ENCODE measurements at regions not wholly inside any gene's neighbourhood (a gene's known extent, or its start where the extent isn't known, plus 50 kb on each side); places are given as distances from the start of the nearest gene placed in this dataset.
"Not testable (repeated sequence)": the region's sequence is repeated elsewhere in the genome, so short reads cannot be mapped to it uniquely, and the experiment has no call there.

DNA sequence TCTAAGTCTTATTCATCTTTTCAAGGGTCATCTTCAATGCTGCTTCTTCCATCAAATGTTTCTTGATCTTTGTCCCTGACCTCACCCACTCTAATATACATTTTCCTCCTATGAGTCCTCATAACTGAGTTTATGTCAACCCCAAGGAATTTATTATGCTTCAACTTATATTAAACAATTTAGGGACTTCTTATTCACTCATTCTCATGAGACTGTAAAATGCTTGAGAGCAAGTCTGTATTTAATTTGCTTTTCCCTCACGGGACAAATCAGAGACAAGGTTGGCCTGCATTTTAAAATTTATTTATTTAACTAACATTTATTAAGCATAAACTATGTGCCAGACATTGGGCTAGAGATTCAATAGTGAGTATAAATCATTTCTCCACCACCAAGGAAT, 312.0 kb upstream of the NT5E start:
- H3K4me3 ChIP-seq = no peak overlapping the region
- no peak overlapping the region for H3K27ac ChIP-seq

DNA sequence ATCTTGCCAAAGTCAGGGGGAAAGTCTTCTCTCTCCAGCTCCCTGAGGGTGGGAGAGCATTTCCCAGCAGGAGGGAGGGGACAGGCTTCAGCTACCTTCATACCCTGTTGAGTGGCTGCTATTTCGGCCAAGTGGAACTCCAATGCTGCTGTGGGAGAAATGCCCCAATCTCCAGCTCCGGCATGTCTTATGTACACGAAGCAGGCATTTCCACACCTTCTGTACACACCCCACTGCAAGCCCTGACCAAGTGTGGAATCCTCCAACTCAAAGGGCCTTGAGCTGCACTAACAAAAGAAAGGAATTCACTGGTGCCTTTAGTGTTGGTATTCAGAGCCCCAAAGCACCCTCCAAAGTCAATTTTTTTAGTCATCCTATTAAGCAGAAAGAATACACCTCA, 313.6 kb upstream of the NT5E start:
- H3K27ac ChIP-seq = no peak overlapping the region
- no peak overlapping the region for H3K4me3 ChIP-seq

DNA sequence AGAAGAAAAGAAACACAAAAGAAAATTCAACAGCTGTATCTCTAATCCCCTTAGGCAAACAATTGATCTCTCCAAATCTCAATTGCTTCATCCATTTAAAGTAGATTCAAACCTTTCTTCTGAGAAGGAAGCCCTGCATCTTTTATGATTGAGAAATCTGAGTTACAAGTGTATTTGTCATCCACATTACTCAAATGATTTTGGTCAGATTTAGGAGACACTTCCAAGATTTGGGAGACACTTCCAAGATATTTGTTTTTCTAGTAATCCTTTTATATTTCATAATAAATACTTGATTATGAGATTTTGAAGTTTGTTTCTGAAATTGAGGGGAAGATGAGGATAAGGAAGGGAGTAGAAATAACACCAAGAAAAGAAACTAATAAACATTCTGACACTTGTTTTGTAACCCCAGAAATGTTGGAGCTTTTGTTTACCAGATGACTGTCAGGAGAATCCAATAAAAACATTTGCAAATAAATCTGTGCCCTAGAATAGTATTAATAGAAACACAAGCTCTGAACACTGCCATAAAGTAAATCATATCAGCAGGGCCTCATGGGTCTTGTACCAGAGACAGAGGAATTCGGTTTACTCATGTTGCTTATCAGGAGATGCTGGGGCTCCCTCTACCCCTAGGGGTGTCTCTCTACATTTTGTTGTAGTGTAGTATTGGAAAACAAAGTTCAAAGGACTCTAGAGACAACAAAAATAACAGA, 314.3 kb upstream of the NT5E start:
- no peak overlapping the region for H3K4me3 ChIP-seq
- H3K27ac ChIP-seq = no peak overlapping the region

DNA sequence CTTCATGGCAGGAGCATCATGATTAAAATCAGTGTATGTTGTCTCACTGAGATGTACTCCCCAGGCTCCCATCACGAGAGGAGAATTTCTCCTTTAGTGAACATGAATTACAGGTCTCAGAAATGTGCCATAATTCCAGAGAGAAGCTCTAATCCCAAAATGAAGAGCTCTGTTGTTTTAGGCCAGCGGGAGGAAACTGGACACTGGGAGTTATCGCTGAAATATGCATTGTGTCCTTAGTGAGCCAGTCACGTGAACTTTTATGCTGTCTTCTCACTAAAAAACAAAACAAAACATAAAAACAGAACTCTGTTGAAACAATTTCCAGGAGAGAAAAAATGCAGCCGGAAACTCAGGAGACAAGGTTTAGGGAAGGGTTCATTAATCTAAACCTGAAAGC, 315.7 kb upstream of the NT5E start:
- H3K27ac ChIP-seq = no peak overlapping the region
- no peak overlapping the region for H3K4me3 ChIP-seq

DNA sequence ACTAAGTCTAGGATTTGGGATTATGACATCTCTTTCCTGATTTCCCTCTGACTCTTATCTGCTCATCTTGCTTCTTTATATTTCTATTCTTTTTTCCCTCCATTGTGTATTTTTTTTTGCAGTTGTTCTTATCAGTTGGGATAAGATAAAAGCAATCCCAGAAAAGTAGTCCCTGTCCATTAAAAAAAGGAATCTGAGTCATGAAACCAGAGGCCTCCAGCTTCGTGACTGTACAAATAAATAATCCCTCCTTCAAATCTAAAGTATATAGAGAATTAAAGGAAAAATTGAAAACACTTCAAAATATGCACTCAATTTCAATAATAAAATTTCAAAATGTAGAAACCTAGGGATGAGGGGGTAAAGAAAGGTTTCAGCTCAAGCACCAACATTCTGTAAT, 317.8 kb upstream of the NT5E start:
- H3K4me3 ChIP-seq = no peak overlapping the region

DNA sequence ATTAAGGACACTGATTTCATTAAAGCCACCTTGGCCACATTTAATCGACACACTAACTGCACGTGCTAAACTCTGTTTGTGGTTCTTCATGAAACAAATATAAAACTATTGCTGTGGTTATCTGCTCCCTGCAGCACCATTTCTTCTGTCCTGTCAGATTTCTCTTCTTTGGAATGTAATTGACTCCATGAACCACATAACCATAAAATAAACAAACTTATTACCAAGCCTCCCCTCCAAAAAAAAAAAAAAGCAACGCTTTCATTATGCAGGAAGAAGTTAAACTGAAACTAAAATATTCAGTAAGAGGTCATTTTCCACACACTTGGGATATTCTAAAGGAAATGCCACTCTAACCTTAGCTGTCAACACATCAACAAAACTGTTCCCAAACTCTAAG, 319.1 kb upstream of the NT5E start:
- no peak overlapping the region for H3K4me3 ChIP-seq
- no peak overlapping the region for H3K27ac ChIP-seq

More for the DNA sequence above, 317.8 kb upstream of the NT5E start:
- H3K27ac ChIP-seq = no peak overlapping the region

DNA sequence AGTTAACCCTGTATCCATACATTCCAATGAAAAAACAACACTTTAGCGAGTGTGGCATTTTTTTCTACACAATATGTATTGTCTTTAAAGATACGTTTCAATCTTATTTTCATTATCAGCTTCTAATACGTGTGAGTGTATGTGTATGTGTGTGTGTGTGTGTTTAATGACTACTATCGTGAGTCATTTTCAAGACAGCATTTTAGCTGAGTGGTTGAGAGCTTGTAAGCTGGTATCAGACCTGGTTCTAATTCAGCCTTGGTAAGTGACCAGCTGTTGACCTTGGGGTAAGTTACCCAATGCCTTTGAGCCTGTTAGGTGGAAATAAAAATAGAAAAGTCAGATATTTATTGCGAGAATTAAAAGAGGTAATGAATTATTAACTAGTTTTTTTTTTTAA, 320.0 kb upstream of the NT5E start:
- H3K27ac ChIP-seq = no peak overlapping the region
- H3K4me3 ChIP-seq = no peak overlapping the region

DNA sequence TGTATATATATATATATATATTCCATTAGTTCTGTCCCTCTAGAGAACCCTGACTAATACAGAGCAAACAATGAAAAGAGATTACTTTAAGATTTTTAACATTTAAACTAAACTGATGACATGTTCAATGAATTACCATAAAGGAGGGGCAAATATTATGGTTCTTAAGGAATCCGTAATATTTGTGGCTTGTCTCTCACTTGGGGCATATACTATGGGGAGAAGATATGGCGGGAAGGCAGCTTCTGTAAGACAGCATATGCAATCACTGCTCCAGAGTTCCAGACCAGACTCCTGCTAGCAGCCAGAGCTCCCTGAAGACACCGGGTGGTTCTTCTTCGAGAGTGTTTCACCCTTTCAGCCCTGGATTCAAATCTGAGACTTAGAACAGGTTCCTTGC, 321.1 kb upstream of the NT5E start:
- H3K27ac ChIP-seq = no peak overlapping the region

DNA sequence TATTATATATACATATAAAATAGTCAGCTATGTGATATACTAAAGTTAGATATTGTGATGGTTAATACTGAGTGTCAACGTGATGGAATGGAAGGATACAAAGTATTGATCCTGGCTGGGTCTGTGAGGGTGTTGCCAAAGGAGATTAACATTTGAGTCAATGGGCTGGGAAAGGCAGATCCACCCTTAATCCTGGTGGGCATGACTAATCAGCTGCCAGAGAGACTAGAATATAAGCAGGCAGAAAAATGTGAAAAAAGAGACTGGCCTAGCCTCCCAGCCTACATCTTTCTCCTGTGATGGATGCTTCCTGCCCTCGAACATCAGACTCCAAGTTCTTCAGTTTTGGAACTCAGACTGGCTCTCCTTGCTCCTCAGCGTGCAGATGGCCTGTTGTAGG, 321.6 kb upstream of the NT5E start:
- not testable (repeated sequence) for H3K27ac ChIP-seq, H3K4me3 ChIP-seq

More for the DNA sequence above, 321.1 kb upstream of the NT5E start:
- H3K4me3 ChIP-seq = no peak overlapping the region

DNA sequence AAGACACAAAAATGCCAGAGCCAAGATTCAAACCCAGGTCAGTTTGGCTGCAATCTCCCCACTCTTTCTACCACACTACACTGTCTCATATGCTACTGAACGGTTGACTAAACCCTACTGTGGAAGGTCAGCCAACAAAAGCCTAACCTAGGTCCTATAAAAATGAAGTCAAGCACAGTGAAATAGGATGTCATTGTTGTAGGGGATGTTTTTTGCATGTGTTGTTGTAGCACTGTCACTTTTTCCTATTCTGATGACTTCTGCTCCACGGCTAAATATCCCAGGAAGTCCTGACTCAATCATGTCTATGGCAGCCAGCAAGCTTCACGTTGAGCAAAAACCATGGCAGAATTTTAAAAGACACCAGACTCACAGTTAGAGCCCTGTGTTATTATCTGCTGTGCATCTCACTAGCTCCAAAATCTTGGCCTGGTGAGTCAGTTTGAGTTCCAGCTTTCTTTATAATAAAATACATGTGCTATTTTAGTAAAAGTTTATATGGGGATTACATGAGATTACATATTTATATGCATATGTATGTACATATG, 322.1 kb upstream of the NT5E start:
- H3K4me3 ChIP-seq = no peak overlapping the region
- no peak overlapping the region for H3K27ac ChIP-seq

DNA sequence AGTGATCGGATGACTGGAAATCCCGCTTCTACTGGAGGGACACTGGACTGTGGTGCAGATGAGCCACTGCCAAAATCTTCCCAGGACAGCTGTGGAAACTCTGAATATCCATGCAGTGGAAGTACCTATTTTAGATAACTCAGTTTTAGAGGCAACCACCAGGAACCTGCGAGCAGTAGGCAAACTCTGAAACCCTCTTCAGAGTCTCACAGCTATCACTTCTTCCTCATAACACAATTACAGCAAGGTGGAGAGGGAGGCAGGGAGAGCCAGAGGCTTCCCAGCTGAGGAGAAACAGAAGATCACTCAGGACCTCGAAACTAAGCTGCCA, 322.8 kb upstream of the NT5E start:
- H3K27ac ChIP-seq = peak overlapping the region in 1 of 21 experiments; percentile 23
- no peak overlapping the region for H3K4me3 ChIP-seq

DNA sequence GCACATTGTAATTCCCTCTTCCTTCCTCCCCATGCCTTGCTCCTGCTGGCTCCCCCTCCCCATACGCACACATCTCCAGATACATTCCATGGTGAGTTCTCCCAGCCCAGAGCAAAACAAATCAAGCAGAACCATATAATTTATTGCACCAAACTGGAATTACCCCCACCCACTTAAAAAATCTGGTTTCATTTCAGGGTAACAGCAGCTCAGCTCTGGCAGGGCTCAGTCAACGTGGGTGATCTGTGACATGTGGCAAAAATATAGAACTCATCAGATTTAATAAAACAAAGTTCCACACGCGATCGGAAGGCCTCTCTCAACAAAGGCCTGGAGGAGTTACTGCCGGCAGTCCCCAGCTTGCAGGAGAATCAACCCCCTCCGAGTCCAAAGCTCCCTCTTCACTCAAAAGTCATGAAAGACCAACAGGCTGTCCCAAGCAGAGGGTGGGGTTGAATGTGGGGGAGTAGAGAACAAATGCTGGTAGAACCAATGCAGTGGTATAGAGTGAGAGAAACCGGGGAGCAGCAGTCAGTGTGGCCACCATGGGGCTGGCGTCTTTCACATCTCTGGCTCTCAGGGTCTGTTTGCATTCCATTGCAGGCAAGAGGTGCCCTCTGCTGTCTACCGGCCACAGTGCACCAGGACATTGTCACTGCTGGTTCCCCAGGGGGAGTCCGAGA, 323.3 kb upstream of the NT5E start:
- Histone ChIP-seq H3K4me3 (no peak overlapping the region), H3K27ac (peak overlapping the region in 1 of 21 experiments; percentile 23)

DNA sequence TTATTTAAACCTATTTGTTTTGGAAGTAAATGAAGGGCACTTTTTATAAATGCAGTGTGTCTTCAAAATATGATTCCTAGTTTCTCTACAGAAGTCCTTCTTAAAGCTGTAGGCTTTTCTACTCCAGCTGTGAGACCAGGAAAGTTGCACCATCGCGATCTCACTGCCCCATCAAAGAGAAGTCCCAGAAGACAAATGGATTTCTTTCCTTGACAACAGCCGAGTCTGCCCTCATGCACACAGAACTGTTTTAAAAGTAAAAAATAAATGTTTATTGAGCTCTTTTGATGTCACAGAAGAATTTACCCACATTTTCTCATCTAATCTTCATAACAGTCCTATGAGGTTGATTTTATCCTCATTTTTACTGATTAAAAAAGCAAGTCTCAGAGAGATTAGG, 324.4 kb upstream of the NT5E start:
- Histone ChIP-seq H3K27ac (no peak overlapping the region), H3K4me3 (no peak overlapping the region)

DNA sequence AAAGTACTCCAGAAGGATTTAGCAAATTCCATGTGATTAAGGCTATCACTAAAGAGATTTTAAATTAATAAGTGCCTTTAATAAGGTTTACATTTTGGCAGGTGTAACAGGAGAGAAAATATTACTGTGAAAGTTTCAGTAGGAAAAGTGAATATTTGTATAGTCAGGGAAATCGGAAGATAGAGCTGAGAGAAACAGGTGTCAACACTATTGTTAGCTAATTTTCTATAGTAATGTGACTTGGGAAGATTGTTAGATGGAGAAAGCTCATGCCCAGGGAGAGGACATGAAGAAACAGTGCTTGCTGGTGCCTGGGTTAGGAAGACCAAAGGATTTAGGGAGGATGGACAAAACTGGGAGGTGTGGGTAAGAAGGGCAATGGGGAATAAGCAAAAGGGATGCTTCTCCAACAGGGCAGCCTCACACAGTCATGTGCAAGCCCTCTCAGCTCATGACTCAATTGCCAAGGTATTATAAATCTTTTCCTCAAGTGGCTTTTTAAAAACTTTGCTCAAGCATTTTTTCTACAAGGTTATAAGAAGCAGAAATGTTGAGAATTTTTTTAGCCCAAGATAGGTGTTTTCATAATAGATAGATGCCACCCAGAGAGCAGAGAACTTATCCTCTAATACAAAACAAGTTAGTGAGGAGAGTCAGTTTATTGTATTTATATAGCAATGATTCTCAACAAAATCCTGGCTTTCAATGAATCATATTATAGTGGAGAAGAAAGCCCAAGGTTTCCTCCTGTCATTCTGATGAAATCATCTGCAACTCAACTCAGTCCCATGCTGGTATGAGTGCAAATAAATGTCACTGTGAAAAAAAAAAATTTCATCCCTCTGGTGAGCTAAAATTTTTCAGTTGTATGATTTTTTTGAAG, 325.2 kb upstream of the NT5E start:
- H3K4me3 ChIP-seq = no peak overlapping the region
- no peak overlapping the region for H3K27ac ChIP-seq

DNA sequence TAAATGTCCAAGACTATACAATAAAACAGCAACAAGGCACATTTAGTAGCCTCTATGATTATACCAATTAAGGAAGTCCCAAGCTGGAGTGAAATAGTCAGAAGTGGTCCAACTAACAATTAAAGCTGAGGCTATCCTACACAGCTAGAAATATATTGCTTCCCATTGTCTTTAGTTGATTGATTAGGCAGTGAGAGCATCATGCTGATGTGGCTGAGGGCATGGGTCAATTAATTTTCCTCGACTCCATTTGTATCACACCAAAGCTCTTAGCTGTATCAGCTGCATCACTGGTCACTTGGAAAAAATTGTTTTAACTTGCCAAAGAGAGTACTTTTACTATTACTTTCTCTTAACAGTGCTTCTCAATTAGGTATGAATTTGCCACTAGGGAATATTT, 328.7 kb upstream of the NT5E start:
- Histone ChIP-seq H3K4me3 (no peak overlapping the region), H3K27ac (no peak overlapping the region)

DNA sequence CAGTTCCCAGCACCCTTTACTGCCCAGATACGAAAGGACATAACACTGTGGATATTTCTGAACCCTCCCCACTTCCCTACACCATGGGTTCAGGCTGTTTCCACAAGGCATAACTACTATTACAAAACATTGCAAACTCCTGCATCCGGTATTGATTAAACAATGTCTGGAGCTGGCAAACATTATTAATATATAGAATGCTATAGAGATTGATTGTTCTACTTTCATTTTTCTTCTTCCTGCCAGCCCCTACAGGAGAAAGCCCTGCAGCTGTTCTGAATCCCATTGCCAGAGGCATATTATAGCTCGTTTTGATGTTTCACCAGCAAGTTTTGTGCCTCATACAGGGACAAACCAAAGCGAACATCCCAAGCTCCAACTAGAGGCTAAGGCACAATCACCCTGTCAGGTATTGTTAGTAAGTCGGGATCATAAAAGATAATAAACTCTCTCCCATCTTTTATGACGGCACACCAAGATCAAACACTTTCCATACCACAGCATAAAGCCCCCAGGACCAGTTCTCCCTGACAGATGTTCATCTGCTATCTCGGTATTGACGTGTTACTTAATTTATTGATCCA, 331.1 kb upstream of the NT5E start:
- no peak overlapping the region for H3K4me3 ChIP-seq
- H3K27ac ChIP-seq = no peak overlapping the region

DNA sequence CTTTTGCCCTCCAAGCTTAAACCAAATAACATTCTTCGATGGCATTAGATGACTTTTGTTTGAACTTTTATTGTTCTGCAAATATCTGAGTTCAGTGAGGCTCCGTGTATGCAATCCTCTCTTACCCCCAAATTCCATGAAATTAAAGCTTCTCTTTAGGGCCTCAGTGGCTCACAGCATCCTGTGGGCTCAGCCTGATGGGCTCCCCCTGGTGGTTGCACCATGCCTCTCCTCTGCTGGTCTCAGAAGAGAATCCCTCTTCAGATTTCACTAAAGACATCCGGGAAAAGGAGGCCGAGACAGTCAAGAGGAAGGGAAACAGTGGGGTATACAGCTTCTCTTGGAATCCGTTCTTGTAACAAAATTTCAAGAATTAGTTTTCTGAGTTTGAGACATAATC, 331.6 kb upstream of the NT5E start:
- Histone ChIP-seq H3K4me3 (no peak overlapping the region), H3K27ac (no peak overlapping the region)

DNA sequence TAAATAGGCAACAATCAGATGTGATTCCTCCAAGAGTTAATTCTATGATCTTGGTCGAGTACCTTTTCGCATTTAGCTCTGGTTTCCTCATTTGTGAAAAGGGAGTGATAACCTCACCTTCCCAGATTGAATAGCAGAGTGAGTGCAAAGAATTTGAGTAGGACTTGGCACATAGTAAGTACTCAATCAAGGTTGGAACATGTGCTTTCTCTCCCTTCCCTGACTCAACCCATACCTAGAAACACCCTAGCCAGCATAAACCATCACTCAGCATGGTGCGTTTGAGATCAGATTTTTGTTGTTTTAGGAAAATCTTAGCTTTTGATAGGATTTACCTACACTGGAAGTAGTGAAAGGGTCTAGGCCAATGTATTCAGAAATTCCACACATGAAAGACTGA, 333.4 kb upstream of the NT5E start:
- Histone ChIP-seq H3K27ac (no peak overlapping the region), H3K4me3 (no peak overlapping the region)

DNA sequence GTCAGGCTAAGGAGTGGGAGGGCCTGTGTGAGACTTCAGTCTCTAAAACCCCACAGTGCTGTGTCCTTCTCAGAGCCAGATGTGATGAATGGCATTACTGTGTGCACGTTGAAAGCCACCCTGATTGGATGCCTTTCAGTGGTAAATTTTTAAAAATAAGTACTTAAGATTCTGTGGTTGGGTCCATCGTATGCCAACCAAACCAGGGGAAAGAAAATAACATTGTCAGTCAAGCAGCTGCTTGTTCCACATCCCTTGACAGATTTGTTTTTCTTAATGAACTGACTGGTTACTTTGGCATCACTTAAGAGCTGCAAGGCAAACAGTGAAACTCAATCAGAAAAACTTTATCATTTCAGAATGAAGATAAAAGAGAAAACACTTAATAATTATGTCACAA, 334.0 kb upstream of the NT5E start:
- Histone ChIP-seq H3K27ac (no peak overlapping the region), H3K4me3 (no peak overlapping the region)

DNA sequence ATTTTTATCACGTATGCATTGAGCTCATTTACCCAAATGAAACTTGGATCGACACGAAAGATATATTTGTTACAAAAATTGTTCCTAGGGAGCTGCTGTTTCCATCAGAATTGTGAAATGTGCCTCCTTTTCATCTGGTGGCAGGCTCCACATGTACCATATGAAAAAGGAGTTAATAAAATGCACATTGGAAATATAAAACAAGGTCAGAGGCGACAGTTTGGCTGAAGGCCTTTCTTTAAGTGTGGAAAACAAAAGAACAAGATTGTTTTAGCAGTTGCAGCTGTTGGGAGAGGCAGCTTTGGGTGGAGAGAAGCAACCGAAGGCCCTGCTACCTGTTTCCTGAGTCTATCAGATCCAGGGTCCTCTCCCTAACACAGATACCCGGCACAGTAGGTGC, 334.5 kb upstream of the NT5E start:
- H3K27ac ChIP-seq = no peak overlapping the region
- no peak overlapping the region for H3K4me3 ChIP-seq

All from skin epidermis (tissue), 12 donors.